K562 (cell line): ENCODE measurements at regions not wholly inside any gene's neighbourhood (a gene's known extent, or its start where the extent isn't known, plus 50 kb on each side); places are given as distances from the start of the nearest gene placed in this dataset.

Source experiments
- ATAC-seq: fragments of 200-7000 bp; cut with Tn5 transposase; 3 replicates; pipeline ENCODE4 v1.9.1; 2020; ENCODE audit warnings: moderate library complexity
- BruUV-seq: library from RNA; stranded (reverse); fragments of 400-500 nt; replicated peaks from 2 replicates; lab custom pipeline; 2021; lab: Mats Ljungman, UMichigan
- CTCF ChIA-PET: fragments of 300-600 bp; formaldehyde crosslinking; extraction: SDS; loops from one replicate; lab custom pipeline; 2021; ENCODE audit warnings: low intra/inter-chr PET ratio; lab: Yijun Ruan, JAX
- POLR2A ChIA-PET: fragments of 300-600, 350-650 bp; sonication (Branson Sonifier 250); formaldehyde crosslinking; extraction: SDS; loops from one replicate; lab custom pipeline; 2021; ENCODE audit warnings: antibody characterized with exemption, inconsistent platforms; lab: Yijun Ruan, JAX
- DNase-seq, 4 experiments: peaks; one replicate each; pipeline versions ENCODE4 v3.0.0 to v3.0.0-alpha.2; 2011 to 2018; ENCODE audit warnings: low spot score in 3 of 4, mixed read lengths in 3 of 4; ENCODE audit errors: extremely low read depth in 1 of 4
- FAIRE-seq: peaks from 2 replicates; lab custom pipeline; 2011; peaks lifted over from hg19 to GRCh38; lab: Jason Lieb, UNC
- H2AFZ ChIP-seq: 2 replicates; pipeline ENCODE4 v1.6.0; 2011; ENCODE audit warnings: low read depth, low read length, control low read depth, inconsistent platforms
- H3K27ac ChIP-seq: fragments of 200-600 bp; 3 replicates; pipeline ENCODE4 v1.8.0; 2011; ENCODE audit warnings: low read depth, mild to moderate bottlenecking, control low read depth, inconsistent platforms, low read length, moderate library complexity, mixed read lengths; ENCODE audit errors: extremely low read depth
- H3K27me3 ChIP-seq, 2 experiments: fragments of 300-600 bp in 1 of 2; 2 replicates in 1 of 2; 3 replicates in 1 of 2; pipeline versions ENCODE4 v1.6.0 to v1.8.0; 2011; ENCODE audit warnings: inconsistent platforms in 2 of 2, low read length in 2 of 2, mild to moderate bottlenecking in 1 of 2, mixed read lengths in 1 of 2, moderate library complexity in 1 of 2; ENCODE audit not compliant: control insufficient read depth in 2 of 2, insufficient read depth in 2 of 2
- H3K36me3 ChIP-seq: fragments of 300-600 bp; 3 replicates; pipeline ENCODE4 v1.8.0; 2011; ENCODE audit warnings: mild to moderate bottlenecking, low read length, inconsistent platforms; ENCODE audit not compliant: control insufficient read depth, insufficient read depth
- H3K4me1 ChIP-seq, 2 experiments: fragments of 200-600 bp in 1 of 2; replicated peaks in 1 of 2; 2 replicates in 1 of 2; 3 replicates in 1 of 2; pipeline versions ENCODE4 v1.5.1 to v1.8.0; 2011; ENCODE audit warnings: inconsistent platforms in 2 of 2, low read length in 2 of 2, mild to moderate bottlenecking in 1 of 2, mixed read lengths in 1 of 2, moderate library complexity in 1 of 2; ENCODE audit not compliant: control insufficient read depth in 2 of 2, insufficient read depth in 2 of 2
- H3K4me2 ChIP-seq: 2 replicates; pipeline ENCODE4 v1.6.1; 2011; ENCODE audit warnings: low read length, control low read depth, inconsistent platforms, mixed read lengths; ENCODE audit not compliant: insufficient read depth
- H3K4me3 ChIP-seq: fragments of 200-600 bp; sonication (generic), shearing (Covaris generic); 2 replicates; pipeline ENCODE4 v1.5.1; 2016; ENCODE audit warnings: control low read depth, inconsistent platforms
- H3K79me2 ChIP-seq: fragments of 200-600 bp; 3 replicates; pipeline ENCODE4 v1.8.0; 2011; ENCODE audit warnings: low read length, inconsistent platforms; ENCODE audit not compliant: control insufficient read depth, insufficient read depth
- H3K9ac ChIP-seq, 2 experiments: 2 replicates each; pipeline versions ENCODE4 v1.6.0 to v1.6.1; 2011; ENCODE audit warnings: low read depth in 2 of 2, low read length in 2 of 2, control low read depth in 1 of 2, inconsistent platforms in 1 of 2, mild to moderate bottlenecking in 1 of 2, mixed read lengths in 1 of 2; ENCODE audit not compliant: insufficient read depth in 1 of 2
- H3K9me1 ChIP-seq: one replicate; pipeline ENCODE4 v1.6.0; 2011; ENCODE audit warnings: inconsistent platforms, mild to moderate bottlenecking, low read length, moderate library complexity; ENCODE audit not compliant: control insufficient read depth, insufficient read depth
- H3K9me3 ChIP-seq: replicated peaks from 2 replicates; pipeline ENCODE4 v1.5.1; 2011; ENCODE audit warnings: low read depth, low read length, inconsistent platforms; ENCODE audit not compliant: control insufficient read depth, insufficient read depth
- H4K20me1 ChIP-seq: replicated peaks from 2 replicates; pipeline ENCODE4 v1.6.1; 2011; ENCODE audit warnings: low read length, inconsistent platforms, mixed read lengths; ENCODE audit not compliant: control insufficient read depth, insufficient read depth
- AFF4 ChIP-seq: sonication (generic); formaldehyde crosslinking; IDR thresholded peaks from 2 replicates; pipeline ENCODE4 v1.8.0; 2023; ENCODE audit warnings: mild to moderate bottlenecking, missing genetic modification reagents
- CTCFL ChIP-seq: IDR thresholded peaks from 2 replicates; pipeline ENCODE4 v1.6.1; 2011; ENCODE audit warnings: borderline replicate concordance, low read depth, mild to moderate bottlenecking, moderate library complexity, low read length; ENCODE audit not compliant: insufficient read depth, poor library complexity, severe bottlenecking
- ID3 ChIP-seq, 2 experiments: fragments of 250-450 bp in 1 of 2; fragments of 450-650 bp in 1 of 2; sonication (Bioruptor Pico) in 1 of 2; IDR thresholded peaks; 2 replicates each; pipeline versions ENCODE4 v1.6.1 to v1.8.0; 2016 to 2021; ENCODE audit warnings: mild to moderate bottlenecking in 2 of 2, moderate library complexity in 2 of 2, missing compliant biosample characterization in 1 of 2, missing genetic modification characterization in 1 of 2
- TSC22D4 ChIP-seq: fragments of 450-650 bp; IDR thresholded peaks from 2 replicates; pipeline ENCODE4 v1.6.1; 2016; ENCODE audit warnings: missing genetic modification characterization, missing biosample characterization, control low read depth
- ZC3H4 ChIP-seq: sonication (generic); formaldehyde crosslinking; IDR thresholded peaks from 2 replicates; pipeline ENCODE4 v1.9.0; 2021; ENCODE audit warnings: missing genetic modification reagents, borderline replicate concordance
- ZNF79 ChIP-seq: fragments of 250-450 bp; sonication (Bioruptor Pico); IDR thresholded peaks from 2 replicates; pipeline ENCODE4 v1.4.0; 2020; ENCODE audit warnings: low read depth, mild to moderate bottlenecking, moderate library complexity
- in situ Hi-C: fragments of 300-500 bp; cut with MboI; formaldehyde crosslinking; loops from 4 replicates; pipeline ENCODE4 v1.15.0; 2018; ENCODE audit warnings: inconsistent platforms, mixed read lengths
- intact Hi-C: fragments of 100-400 bp; cut with micrococcal nuclease; formaldehyde crosslinking; loops from 2 replicates; pipeline ENCODE4 v1.14.2; 2022

- no peak for TF ChIP-seq AFF4 (CRISPR knock-in tag)
Observed at GRCh38 chr10:64170791-64171190, 649.6 kb downstream of the REEP3 start (continued).

GRCh38 chr10:64173826-64174225 lies 652.6 kb downstream of the REEP3 start:
- POLR2A ChIA-PET: no interaction called here
- H3K9me1 ChIP-seq: no peaks in the 10 kb centered on the region
- H4K20me1 ChIP-seq: no peaks in the 10 kb centered on the region
- H3K9me3 ChIP-seq: 0 out of 2 replicates have a peak, but pooled peaks cover 1% of the 10 kb centered on the region
- CTCF ChIA-PET: no interaction called here
- no peak overlapping the region for H2AFZ ChIP-seq
- in situ Hi-C loops (no loop called here), intact Hi-C loops (no loop called here)
- no peaks in the 10 kb centered on the region for H3K36me3 ChIP-seq
- H3K4me1 ChIP-seq: no peaks in the 10 kb centered on the region
- no TSS peak for BruUV-seq
- H3K9ac ChIP-seq: no peak overlapping the region
- no peak for ATAC-seq
- no peak for DNase-seq
- FAIRE-seq: no peak
- no peaks in the 10 kb centered on the region for H3K27me3 ChIP-seq
- no peak overlapping the region for H3K4me2 ChIP-seq
- no peak overlapping the region for H3K27ac ChIP-seq
- no peak for TF ChIP-seq TSC22D4 (tag)
- TF ChIP-seq ID3 (CRISPR knock-in tag; IDR thresholded peaks at IDR 0.05): no peak
- TF ChIP-seq ID3 (tag; IDR thresholded peaks at IDR 0.05): no peak
- TF ChIP-seq ZC3H4 (CRISPR knock-in tag): no peak
- no peak for TF ChIP-seq CTCFL
- no peak for TF ChIP-seq ZNF79 (CRISPR knock-in tag)
- H3K4me3 ChIP-seq: no peak overlapping the region
- no peaks in the 10 kb centered on the region for H3K79me2 ChIP-seq
